Right forelimb (tissue), 1 donor: ENCODE measurements at regions not wholly inside any gene's neighbourhood (a gene's known extent, or its start where the extent isn't known, plus 50 kb on each side); places are given as distances from the start of the nearest gene placed in this dataset.

Experiments
- DNase-seq: peaks from one replicate; pipeline ENCODE4 v3.0.0-alpha.2; 2018

DNA sequence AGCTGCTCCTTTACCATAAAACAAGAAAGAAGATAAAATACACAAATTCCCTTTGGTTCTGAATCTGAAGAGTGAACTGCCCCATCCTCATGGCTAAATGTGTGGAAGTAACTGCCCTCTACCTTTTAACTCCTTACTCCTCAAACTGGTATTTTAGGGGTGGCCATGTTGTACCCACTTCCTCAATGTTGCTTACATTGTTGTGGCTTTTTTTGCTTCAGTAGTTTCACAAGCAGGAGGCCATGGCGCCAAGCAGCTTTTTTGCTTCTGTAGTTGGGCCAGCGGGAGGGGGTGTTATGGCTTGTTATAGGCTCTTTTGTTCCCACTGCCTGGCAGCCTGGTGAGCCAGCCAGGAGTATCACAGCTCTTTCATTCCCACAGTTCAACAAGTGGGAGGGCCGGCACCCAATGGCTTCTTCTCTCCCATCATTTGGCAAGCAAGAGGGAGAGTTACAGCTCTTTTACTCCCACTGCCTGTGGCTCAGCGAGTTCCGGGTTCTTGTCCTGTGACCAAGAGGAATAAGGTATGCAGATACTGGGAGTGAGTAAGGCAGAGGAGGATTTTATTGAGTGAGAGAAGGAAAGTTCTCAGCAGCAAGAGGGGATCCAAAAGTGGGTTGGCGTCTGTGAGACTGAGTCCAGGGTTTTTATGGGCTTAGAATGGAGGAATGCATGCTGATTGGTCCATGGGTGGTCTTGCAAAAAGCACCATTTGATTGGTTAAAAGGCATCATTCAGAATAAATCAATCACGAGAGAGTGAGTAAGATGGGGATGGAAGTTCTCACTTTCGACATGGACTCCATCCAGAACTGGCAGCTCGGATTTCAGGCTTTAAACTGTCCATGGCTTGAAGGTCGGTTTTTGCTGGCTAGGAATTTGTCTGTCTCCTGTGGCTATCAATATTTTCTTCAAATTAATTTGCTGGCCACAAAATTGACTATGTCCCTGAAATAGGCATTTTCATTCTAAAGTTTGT is 429.6 kb downstream of the HLX start:
- DNase-seq, result no peak

DNA sequence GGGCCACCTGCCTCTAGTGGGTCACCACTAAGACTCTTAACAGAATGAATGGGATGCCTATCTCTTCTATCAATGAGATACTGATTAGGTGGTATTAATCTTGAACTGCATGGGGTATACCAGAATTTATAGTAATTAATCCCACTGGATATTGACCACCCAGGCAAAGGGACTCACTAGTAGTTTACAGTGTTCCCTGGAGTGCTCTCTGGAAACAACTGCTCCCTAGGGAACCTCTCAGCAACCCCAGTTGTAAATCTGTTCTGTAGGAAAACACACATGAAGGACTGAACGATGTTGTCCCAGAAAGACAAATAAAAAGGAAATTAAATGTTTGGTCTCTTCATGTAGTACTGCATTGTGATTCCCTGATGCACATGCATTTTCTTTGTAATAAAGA is 430.5 kb downstream of the HLX start:
- DNase-seq, result no peak

DNA sequence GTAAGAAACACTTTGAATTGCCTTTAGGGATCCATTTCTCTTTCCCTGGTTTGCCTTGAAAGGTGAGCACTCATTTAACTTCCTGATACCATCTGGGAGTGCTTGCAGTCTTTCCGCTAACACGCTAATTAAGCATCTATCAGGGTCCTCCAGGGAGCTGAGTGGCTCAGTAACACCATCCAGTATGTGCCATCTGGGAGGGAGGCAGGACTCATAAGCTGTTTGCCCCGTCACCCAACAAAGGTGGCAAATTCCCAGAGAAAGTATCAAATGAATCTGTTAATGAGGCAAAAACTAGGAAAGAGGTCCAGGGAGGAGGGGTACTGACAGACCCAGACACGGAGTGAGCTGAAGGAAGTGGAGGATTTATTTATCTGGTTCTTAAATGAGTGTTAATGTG is 430.9 kb downstream of the HLX start:
- DNase-seq, result no peak

DNA sequence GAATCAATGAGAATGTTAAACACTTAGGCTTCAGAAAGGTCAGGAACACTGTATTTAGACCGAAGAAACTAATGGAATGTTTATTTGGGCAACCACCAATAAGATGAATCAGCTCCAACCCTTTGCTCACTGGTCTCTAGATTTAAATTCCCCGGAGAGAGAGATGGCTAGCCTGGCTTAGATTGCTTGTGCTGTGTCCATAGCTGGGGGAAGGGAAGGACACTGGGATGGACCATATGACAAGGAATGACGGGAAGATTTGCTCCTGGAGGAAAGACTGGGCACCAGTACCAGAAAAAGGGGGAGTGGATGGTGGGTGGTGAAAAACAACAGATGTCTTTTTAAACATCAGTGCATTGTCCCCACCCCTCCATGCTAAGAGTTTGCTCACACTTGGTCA is 426.6 kb downstream of the DUSP10 start:
- no peak for DNase-seq

DNA sequence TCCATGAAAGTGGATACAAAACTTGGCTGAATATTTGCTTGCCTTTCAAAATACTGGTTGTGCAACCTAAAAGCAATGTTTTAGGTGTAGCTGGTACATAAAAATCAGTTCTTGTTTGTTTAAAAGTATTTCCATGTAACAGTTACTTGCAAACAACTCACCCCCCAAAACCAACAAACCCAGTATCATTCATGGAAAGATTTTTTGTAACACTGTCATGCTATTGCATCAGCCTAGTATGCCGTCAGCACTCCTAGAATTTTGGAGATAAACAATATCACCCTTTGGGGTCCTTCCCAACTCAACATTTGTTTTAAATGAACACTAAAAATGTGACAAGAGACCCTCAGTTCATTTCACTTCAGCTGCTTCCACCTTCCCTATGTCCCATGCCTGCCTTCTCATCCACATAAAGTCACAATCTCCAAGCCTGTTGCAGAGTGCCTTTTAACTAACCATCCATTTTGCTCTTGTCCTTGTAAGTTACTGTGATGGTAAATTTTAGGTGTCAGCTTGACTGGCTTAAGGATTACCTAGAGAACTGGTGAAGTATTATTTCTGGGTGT is 425.3 kb downstream of the DUSP10 start:
- DNase-seq, result no peak

DNA sequence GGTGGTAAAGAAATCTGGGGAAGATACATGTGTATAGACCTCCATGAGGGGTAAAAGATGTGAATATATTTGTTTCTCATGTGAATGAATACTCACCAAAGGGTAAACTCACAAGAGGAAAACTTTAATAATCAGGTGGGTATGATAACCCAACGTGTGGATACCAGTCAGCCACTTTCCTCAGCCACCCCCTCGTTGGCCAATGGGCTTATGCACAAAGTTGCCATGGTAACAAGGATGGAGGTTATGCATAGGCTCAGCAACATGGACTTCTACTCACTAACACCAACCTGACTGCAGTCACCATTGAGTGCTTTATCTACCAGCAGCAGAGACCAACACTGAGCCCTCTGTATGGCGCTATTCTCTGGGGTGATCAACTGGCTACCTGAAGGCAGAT is 424.4 kb downstream of the DUSP10 start:
- DNase-seq, result no peak

DNA sequence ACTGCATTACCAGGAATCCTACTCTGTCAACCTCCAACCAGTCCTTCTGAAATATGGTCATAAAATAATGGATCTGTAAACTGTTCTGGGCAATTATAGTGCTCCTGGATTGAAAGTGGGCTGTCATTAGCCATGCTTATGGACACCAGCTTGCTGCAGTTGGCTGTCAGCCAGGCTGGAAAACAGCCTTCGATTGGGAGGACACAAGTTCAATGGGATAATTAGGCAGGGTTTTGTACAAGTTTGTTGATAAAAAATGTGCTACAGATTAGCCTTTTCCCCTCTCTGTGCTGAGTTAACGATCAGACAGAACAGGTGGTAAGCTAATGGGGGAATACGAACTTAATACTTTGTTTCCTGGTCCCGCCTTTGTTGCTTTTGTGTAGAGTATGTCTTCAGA is 413.9 kb downstream of the DUSP10 start:
- no peak for DNase-seq

DNA sequence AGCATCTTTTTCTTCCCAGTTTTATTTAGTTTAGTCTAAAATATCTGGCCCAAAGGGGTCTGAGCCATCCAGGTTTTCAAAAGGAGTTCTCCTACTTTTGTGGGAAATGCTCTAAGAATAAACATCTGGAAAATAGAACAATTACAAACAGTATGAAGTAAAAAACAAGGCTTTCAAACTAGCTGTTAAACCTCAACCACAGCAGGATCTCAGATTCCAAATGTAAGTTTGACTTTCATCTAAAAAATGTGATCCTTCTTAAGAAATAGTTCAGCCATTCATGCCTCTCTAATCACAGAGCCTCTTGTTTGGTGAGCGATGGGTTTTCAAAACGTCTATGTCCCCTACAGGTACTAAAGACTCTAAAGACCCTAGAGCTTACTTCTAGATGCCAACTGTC is 413.5 kb downstream of the DUSP10 start:
- DNase-seq, result no peak

GRCh38 chr1:221331273-221332183 is 410.4 kb downstream of the DUSP10 start:
- no peak for DNase-seq

DNA sequence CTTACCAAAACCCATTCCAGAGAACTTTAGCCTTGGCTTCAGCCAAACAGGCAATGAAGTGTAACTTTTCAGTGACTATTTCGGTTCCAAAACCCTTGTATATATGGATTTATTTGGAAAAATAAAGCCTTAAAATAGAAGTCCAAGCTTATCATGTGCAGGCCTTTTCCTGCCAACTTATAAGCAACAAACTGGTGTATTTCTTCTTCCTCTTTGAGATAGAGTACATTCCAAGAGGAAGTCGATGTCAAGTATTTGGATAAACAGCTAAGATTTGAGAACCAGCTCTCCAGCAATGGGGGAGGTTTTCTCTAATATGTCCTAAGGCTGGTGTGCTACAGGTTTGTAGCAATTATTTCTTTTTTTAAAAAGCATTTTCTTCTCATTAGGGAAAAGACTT is 407.8 kb downstream of the DUSP10 start:
- DNase-seq, result no peak

GRCh38 chr1:221335161-221336101 is 406.5 kb downstream of the DUSP10 start:
- DNase-seq, result no peak

GRCh38 chr1:221336126-221336525 is 405.8 kb downstream of the DUSP10 start:
- no peak for DNase-seq

DNA sequence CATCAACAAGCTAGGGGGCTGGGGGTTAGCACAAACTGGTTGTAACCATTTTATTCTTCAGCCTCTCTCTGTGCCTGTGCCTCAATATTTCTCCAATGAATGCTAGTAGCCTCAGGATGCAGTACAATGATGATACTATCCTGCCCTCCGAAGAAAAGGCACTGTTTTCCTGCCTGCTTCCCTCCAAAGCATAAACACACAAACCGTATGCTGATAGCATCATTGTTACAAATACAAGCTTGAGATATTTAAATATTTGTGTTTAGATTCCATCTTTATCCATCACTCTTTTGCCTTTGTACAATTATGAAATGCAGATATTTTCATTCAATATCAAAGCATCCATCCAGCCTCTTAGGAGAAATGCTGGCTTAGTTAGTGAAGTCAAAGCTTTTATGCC is 404.8 kb downstream of the DUSP10 start:
- DNase-seq, result no peak

DNA sequence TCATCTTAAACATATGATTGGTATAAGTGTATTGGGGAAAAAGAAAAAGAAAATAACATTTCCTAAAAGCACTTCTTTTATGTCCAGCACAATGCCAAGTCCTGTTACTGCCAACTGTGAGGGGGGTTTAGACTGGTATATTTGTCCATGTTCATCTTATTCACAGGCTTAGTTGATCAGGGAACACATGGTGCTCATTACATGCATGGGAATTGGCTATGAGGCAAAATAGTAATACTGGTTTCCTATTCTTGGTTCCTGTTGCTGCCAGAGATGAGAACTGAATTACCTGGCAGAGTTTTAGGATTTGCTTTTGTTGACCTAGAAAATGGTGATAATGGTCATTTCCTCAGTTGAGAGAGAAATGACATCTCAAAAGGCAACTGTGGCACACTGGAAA is 398.8 kb downstream of the DUSP10 start:
- no peak for DNase-seq

- DNase-seq, result no peak
These were observed 398.3 kb downstream of the DUSP10 start for GRCh38 chr1:221343607-221344006.

GRCh38 chr1:221344693-221345092 is 397.2 kb downstream of the DUSP10 start:
- DNase-seq, result no peak

- DNase-seq, result no peak
These were observed 394.2 kb downstream of the DUSP10 start for GRCh38 chr1:221347706-221348105.

GRCh38 chr1:221350091-221350490 is 391.8 kb downstream of the DUSP10 start:
- DNase-seq, result no peak

- DNase-seq, result no peak
These were observed 385.2 kb downstream of the DUSP10 start for GRCh38 chr1:221356693-221357092.

- DNase-seq, result no peak
These were observed 378.9 kb downstream of the DUSP10 start for GRCh38 chr1:221363039-221363438.

- DNase-seq, result no peak
These were observed 375.3 kb downstream of the DUSP10 start for GRCh38 chr1:221366495-221367110.

GRCh38 chr1:221371705-221372104 is 370.2 kb downstream of the DUSP10 start:
- no peak for DNase-seq
